ENCODE measurements at regions not wholly inside any gene's neighbourhood (a gene's known extent, or its start where the extent isn't known, plus 50 kb on each side); places are given as distances from the start of the nearest gene placed in this dataset.
A peak's percentile ranks its signal among the peaks of the same experiment; 100 is the strongest.

- peak in 1 of 2 experiments; percentile 97; a peak in 2 of 4 replicates for TF ChIP-seq ZNF318 (IDR thresholded peaks at IDR 0.05; ENCODE audit: borderline replicate concordance in 1 of 2, low read depth in 1 of 2)
- peak in 1 of 2 experiments; percentile 45; a peak in 2 of 4 replicates for TF ChIP-seq KDM1A (IDR thresholded peaks at IDR 0.05)
- no peak for TF ChIP-seq ZNF79 (CRISPR knock-in tag; IDR thresholded peaks at IDR 0.05; ENCODE audit: low read depth)
- no peak for TF ChIP-seq ZNF133 (CRISPR knock-in tag; IDR thresholded peaks at IDR 0.05)
- TF ChIP-seq ZNF12 (CRISPR knock-in tag; IDR thresholded peaks at IDR 0.05): no peak
- TF ChIP-seq ZBTB33 (CRISPR knock-in tag; IDR thresholded peaks at IDR 0.05): no peak
- no peak for TF ChIP-seq ZNF124 (CRISPR knock-in tag; IDR thresholded peaks at IDR 0.05)
- TF ChIP-seq RUNX1 (IDR thresholded peaks at IDR 0.05; ENCODE audit: low read depth): no peak
- no peak for TF ChIP-seq ZNF668 (CRISPR knock-in tag; IDR thresholded peaks at IDR 0.05)
- TF ChIP-seq CEBPG (CRISPR knock-in tag; IDR thresholded peaks at IDR 0.05): no peak
- no peak for TF ChIP-seq CEBPG (tag; conservative IDR thresholded peaks at IDR 0.05 in 1 of 2, IDR thresholded peaks at IDR 0.05 in 1 of 2)
- TF ChIP-seq ZNF584 (CRISPR knock-in tag; IDR thresholded peaks at IDR 0.05; ENCODE audit: low read depth): no peak
- TF ChIP-seq MBD1 (CRISPR knock-in tag; IDR thresholded peaks at IDR 0.05): no peak
- no peak for TF ChIP-seq SNRNP70 (optimal IDR thresholded peaks at IDR 0.05; ENCODE audit: low read depth, low read length)
- no peak for TF ChIP-seq EZH2 (IDR thresholded peaks at IDR 0.05; ENCODE audit: borderline replicate concordance, low read depth, low read length)
- TF ChIP-seq ZC3H4 (CRISPR knock-in tag; IDR thresholded peaks at IDR 0.05; ENCODE audit: borderline replicate concordance): no peak
- TF ChIP-seq NELFE (IDR thresholded peaks at IDR 0.05; ENCODE audit: insufficient read depth, insufficient read length): no peak
- no peak for TF ChIP-seq ZNF146 (CRISPR knock-in tag; IDR thresholded peaks at IDR 0.05; ENCODE audit: unreplicated experiment)
Observed at GRCh38 chr15:79179108-79179561, 88.6 kb upstream of the RASGRF1 start (continued).
